Hematopoietic multipotent progenitor cell treated with erythropoietin and hydrocortisone succinate and interleukin-3 and kit ligand, for 15 days (in vitro differentiated cells): ENCODE measurements at regions not wholly inside any gene's neighbourhood (a gene's known extent, or its start where the extent isn't known, plus 50 kb on each side); places are given as distances from the start of the nearest gene placed in this dataset.
"Not testable (repeated sequence)": the region's sequence is repeated elsewhere in the genome, so short reads cannot be mapped to it uniquely, and the experiment has no call there.

Experiments
- DNase-seq: peaks from one replicate; pipeline ENCODE4 v3.0.0-alpha.2; 2015; ENCODE audit warnings: low spot score

DNA sequence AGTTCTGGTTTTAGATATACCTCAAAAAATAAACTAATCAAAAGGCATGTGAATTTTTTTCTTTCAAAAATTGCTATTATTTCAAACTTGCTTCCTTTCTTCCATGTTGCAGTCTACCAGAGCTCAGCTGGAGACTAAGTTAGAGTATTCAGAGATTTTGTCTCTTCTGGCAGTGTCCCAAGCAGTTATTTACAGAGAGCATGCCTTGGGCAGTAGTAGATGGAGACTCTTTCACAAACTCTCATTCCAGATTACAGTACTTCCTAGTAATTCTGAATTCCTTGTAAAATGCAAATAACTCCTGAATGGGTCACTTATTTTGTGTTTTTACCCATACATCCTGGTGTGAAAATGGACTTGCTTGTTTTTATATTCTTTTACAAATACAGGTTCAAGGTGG is 703.4 kb downstream of the EPHA7 start:
- no peak for DNase-seq

DNA sequence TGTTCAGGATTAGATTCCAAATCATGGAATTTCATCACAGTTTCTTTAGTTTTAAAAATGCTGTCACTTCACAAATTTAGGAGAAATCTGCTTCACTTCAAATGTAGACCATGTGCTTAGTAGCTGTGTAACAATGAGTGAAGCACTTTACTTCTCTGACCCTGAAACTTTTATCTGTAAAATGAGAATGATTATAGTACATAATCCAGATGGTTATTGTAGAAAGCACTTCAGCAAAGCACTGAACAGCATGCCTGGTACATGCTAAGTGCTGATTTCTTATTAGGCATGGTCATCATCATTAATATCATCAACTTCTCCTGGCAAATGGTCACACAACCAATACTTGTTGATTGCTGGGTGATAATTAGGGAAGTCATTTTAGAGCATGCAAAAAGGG is 705.0 kb downstream of the EPHA7 start:
- DNase-seq: no peak

DNA sequence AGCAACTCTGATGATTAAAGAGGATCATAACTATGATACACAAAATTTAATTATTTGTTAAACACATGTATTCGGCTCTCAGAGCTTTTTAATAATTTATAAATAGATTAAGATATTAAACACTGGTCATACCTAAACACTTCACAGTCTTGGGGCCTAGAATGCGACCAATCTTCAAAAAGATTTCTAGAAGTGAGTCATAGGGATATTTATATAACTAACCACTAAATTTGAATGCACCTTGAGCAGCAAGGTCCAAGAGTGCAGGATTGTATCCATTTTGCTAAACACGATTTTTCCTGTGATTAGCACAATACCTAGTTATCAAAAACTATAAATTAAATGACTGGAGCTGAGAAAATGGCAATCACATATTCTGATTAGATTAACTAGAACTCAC is 709.3 kb downstream of the EPHA7 start:
- DNase-seq: no peak

DNA sequence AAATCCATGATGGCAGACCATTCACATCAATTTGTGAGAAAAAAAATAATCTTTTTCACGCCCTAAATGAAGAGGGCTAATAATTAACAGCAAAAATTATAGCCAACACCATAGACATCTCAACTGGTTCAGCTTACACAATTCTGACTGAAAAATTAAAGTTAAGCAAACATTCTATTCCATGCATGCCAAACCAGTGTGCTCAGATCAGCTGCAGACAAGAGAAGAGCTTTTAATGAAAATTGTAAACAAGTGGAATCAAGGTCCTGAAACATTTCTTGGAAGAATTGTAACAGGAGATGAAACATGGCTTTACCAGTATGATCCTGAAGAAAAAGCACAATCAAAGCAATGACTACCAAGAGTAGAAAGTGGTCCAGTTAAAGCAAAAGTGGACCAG is 710.4 kb downstream of the EPHA7 start:
- no peak for DNase-seq

DNA sequence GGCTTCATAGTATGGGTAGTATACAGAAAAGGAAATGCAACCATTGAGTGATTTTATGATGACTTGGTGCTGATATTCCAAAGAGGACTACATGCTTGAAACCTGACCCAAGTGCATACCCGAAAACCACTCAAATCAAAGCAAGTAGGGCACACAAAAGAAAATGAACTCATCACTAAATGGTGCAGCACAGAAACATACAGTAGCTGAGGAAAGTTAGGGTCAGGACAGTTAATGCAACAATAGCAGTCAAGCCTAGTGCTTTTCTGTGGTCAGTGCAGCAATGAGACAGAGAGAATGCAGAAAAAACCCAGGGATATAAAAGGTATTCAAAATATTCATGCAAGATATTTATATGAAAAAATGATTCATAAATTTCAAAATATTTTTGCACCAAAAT is 711.1 kb downstream of the EPHA7 start:
- no peak for DNase-seq

DNA sequence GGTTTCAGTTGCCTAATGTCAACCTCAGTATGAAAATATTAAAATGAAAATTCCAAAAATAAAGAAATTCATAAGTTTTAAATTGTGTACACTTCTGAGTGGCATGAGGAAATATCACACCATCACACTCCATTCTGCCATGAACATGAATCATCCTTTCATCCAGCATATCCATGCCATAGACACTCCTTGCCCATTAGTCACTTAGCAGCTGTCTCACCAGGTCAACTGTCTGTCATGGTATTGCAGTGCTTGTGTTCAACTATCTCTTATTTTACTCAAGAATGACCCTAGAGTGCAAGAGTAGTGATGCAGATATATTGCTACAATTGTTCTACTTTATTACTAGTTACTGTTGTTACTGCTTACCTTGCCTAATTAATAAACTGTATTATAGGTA is 712.4 kb downstream of the EPHA7 start:
- no peak for DNase-seq

DNA sequence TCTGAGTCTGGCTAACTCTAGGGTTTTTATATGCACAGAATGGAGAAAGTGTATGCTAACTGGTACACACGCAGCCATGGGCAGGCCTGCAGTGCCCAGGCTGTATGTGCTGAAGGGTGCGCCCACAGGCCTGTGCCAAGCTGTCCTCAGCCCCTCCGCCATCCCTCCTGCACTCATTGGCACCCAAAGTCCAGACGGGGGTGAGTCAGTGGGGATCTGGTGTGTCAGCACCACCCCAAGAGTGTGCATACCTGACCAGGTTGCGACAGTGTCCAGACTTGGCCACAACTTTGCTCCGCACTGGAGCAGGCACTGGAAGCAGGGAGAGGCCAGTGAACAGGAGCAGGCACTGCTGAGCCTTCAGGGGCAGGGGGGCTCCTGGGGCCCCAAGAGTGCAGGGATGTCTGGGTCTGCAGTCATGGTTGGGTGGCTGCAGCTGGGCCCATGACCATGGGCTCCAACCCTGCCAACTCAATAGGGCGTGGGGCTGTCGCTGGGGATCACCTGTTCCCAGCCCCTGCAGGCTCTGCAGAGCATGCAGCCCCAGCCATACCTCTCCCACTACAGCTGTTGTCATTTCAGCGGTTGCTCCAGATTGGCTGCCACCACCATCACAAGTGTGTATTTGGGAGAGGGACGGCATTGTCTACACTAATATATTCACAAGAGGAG is 717.8 kb downstream of the EPHA7 start:
- no peak for DNase-seq

DNA sequence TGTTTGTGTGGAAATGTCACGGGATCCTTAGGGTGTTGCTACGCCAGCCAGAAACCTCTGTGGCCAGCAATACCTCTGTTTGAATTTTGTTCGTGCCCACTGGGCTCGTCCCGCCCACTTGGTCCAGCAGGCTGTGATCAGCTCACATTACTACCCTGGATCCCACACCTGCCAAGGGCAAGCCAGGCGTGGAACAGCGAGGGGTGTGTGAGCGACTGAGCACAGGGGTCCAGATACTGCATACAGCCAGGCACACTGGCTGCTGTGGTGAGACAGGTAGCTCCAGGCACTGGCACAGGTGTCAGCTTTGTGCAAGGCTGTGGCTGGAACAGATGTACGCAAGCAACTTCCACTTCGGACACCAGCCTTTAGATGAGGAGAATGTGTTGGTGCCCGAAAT is 718.9 kb downstream of the EPHA7 start:
- DNase-seq: no peak

DNA sequence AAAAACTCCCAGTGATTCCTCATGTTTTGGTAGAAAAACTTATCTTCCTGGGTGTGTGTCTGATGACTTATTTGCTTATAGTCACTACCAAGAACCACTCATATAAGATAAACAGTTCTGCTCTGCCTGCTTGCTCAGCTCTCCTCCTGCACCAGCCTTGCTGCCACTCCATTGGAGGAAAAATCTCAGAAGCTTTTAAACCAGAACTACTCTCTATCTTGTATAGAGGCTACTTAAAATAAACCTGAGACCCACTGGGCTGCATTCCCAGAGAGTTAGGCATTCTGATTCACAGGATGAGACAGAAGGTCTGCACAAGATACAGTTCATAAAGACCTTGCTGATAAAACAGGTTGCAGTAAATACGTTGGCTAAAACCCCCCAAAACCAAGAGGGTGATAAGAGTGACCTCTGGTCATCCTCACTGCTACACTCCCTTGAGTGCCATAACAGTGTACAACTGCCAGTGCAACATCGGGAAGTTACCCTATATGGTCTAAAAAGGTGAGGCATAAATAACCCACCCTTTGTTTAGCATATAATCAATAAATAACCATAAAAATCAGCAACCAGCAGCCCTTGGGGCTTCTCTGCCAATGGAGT is 728.3 kb downstream of the EPHA7 start:
- DNase-seq: no peak

DNA sequence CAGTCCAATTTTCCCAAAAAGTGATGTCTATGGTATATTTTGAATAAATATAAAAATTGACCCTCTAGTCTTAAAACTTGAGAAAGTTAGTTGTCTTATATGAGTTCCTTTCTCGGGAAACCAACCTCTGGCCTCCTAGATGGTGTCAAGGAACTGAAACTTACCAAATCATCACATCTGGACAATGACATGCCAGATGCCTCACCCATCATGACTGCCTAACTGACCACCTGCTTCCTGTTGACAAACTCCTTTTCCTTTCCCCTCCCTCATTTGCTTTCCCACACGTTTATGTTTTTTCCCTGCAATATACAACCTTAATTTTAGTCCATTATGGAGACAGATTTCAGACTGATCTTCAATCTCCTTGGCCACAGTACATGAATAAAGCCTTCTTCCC is 731.0 kb downstream of the EPHA7 start:
- DNase-seq: no peak

DNA sequence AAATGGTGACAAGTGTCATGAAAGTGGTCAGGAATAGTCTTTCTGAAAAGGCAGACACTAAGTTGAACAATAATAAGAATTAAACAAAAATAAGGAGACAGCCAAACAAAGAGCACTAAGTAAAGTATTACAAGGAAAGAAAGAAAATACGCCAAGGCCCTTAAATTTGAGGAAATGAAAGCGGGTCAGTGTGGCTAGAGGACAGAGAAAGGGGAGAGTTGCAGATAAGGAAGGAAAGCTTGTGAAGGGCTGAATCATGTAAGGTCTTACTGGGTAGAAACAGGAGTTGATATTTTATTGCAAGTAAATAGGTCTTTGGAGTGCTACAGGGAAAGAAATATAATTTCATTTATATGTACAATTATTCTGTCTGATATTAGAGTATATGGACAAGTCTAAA is 732.1 kb downstream of the EPHA7 start:
- DNase-seq: no peak

DNA sequence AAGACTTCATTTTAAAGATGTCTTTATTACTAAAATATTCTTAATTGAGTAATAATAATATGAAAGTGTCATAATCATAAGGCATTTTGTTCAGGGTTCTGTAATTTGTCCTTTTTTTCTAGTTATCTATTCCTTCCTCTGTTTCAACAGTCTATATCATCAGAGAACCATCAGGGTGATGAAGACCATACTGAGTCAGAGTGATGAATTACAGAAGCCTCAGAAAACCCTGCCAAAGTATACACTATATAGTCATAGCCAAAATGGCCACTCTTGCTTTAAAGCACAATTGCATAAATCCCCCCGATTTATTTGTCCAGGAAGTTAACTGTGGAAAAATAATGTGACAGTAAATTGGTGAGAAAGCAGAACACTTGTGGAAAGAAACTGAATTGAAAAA is 735.0 kb downstream of the EPHA7 start:
- DNase-seq: no peak

DNA sequence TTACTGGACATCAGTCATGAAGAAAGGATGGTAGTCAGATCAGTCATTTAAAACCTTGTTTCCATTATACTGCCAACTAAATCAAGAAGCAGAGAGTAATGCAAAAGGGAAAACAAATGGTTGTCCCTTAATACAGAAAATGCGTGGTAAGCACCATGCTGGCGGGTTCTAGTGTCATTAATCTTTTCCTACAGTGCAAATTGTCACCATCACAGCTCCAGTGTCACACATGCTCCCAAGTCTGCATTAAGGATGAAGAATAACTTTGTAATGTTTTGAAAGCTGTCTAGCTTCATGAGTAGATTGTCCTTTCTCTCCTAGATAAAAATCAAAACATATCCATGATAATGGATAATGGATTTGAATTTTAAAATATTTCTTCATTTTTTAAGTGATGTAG is 735.6 kb downstream of the EPHA7 start:
- DNase-seq: no peak

DNA sequence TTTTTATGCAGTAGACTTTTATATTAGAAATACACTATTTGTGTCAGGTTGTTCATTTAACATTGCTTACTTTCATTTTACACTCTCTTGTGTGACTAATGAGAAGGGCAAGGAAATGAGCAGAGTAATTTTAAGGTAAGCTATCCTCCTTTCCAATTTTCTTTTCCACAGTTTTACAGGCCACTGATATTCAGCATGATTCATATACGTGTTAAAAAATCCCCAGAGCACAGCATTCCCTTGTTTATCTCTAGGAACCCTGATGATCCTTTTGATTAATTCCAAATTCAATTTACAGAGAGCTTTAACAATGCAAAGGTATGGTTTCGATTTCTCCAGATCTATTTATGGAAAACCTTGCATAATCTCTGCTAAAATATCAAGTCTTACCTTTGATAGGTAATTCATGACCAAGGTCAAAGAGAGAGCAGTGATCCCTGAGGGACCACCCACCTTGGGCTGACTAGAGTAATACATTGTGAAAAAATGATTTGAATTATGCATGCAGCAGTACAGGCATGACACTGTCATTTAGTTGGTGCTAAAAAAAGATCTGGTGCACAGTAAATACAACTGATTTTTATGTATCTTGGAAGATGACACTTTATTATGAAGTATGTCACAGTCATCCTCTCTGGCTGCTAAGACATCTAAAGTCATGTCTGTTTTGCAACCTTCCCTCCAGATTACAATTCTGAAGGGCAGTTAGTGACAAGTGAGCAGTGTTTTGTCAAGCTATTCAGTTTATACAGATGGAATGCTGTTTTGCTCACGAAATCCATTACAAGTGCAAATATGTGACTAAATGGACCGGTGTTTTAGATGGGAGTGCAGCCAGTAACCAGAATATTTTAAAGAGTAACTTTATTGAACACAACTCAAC is 736.6 kb downstream of the EPHA7 start:
- no peak for DNase-seq

DNA sequence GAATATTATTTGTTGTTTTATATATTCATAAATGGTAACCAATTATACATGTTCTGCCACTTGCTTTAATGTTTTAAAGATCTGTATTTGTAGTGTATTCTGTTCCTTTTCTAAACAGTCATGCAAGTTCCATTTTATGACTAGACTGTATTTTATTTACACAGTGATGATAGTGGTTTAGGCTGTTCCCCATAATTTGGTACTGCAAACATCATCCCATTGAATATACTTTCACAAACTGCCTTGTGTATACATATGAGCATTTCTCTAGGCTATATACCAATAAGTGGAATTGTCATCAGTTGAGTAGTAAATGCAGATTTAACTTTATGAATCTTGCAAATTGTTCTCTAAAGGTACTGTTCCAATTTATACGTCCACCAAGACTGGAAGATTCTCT is 738.0 kb downstream of the EPHA7 start:
- no peak for DNase-seq

DNA sequence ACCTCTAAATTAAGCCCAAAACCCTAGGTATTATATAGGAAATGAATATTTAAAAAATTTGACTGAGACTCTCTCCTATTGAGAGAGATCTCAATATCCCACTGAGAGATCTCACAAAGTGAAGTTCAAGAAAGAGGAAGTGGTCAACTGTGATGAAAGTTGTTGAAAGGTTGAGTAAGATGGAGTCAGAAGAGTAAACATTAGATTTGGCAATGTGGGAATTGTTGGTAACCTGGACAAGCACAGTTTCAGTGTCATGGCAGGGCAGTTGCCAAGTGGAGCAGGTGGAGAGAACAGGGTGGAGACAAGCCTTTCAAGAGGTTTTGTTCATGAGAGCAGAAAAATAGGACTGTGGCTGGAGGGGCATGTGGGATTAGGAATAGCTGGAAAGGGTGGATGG is 747.9 kb downstream of the EPHA7 start:
- DNase-seq: not testable (repeated sequence)

DNA sequence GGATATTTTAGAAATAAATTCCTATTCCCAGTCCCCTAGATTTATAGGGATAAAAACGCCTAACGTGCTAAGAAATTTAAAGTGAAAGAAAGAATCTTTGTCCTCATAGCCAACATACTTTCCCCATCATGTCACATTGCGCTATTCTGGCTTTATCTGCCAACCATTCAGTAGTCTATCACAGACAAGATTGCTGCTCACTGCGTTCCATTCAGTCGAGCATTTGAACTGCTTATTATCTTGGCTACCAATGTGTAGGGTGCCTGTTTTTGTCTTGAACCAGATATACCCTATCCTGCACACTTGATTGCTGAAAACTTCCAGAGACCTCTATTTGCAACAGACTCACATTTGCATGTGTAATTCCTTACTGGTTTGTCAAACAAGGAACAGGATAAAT is 751.5 kb downstream of the EPHA7 start:
- no peak for DNase-seq

DNA sequence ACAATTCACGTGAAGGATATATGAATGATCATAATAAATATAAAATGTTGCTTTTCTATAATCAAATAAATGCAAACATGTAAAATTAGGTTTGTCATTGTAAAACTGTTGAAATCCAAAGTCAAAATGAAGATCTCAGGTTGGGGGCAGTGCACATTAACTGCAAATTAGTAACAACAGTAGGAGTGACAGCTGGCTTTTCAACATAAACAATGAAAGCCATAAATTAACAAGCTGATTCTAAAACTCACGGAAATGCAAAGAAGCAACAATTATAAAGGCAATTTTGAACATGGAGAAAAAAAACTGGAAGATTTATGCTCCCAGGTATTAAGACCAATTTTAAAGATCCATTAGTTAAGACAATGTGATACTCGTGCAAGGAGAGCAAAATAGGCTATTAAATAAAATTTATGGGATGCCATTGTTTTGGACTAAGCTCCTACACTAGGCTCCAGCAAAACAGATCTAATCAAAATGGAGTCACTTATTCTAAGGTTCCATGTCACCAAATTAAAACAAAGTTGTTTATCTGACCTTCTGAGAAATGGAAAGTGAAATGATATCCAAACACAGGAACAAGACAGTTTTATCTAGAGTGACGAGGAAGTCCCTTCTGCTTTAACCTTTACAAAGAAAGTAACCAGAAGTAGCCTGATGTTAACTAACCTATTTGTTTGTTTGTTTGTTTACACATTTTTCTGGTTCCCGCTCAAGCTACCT is 770.8 kb downstream of the EPHA7 start:
- DNase-seq: no peak

DNA sequence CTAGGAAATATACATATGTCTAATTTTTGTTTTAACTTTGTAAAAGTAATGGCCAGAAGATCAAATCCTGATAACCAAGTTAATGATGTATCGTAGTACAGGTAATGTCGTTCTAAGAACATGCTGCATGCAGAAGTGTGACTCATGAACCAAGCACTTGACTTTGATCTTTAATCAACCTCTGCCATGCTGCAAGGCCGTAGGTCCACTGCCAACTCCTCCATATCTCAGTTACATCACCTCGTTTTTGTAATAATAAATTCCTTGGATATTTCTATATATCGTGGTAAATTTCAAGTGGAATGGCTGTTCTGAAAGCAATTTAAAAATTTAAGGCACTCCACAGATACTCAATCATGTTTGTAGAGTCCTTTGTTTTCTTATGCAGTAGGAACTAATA is 771.7 kb downstream of the EPHA7 start:
- no peak for DNase-seq

DNA sequence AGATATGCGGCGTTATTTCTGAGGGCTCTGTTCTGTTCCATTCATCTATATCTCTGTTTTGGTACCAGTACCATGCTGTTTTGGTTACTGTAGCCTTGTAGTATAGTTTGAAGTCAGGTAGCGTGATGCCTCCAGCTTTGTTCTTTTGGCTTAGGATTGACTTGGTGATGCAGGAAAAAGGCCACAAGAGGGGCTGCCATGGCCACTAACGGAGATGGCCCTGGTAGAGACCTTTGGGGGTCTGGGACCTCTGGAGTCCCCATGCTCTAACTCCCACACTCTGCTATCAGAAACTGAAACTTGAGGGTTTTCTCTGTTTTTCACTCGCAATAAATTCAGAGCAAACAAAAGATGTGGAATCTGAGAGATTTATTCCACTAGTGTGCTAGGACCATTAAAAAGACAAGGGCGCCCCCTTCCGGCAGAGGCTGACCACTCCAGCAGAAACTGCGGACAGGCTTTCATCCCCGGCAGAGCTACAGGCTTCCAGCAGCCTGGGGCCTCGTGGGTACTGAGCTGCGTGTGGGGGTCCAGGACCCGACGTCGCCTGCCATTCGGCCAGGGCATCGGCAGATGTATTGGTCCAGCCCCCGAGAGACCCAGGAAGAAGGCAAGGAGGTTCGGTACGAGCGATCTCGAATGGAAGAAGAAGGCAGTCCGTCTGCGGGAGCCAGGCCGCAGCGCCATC is 775.1 kb downstream of the EPHA7 start:
- not testable (repeated sequence) for DNase-seq

DNA sequence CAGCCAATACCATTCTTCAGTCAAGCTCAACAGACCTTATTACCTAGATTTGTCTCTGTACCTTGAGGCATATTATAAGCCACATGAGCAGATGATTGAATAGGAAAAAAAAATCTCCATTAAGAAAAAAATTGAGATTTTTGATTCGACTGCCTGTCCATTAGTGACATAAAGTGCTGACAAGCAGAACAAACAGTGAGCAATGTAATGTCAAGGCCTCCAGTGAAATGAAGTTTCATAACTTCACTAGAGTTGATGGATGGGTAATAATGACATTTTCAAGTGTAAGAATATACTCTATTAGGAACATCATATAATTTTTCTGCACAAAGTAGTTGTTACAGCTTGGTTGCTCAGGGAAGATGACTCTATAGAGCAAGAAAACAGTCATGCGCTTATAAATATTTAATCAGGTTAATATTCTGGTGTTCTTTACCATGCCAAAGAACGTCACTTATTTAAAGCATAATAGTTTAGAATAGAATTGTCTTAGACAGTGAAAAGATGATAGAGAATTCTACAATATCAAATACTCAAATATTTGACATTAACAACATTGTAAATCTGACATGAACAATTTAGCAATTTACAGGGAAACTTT is 783.7 kb downstream of the EPHA7 start:
- DNase-seq: no peak

DNA sequence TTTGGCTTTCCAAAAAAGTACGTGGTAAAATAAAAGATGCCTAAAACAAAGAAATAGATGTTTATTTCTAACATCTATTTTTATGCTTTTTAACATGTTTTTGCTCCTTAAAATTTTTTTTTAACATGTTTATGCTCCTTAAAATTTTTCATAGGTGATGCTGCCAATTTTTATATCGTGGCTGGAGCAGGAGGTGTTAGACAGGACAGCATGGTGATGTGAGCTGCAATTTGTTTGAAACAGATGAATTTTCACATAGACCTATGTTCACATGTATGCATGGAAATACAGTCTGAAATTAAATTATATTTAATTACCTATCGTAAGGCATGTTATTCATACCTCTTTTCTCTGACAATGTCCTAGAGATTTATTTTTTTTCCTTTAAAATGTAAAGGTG is 784.8 kb downstream of the EPHA7 start:
- no peak for DNase-seq
